Small intestine (tissue), 7 donors: ENCODE measurements at regions not wholly inside any gene's neighbourhood (a gene's known extent, or its start where the extent isn't known, plus 50 kb on each side); places are given as distances from the start of the nearest gene placed in this dataset.
"Not testable (repeated sequence)": the region's sequence is repeated elsewhere in the genome, so short reads cannot be mapped to it uniquely, and the experiment has no call there.

Experiments
- DNase-seq, 2 donors: peaks; one replicate each; pipeline versions ENCODE4 v3.0.0 to v3.0.0-alpha.2; 2013
- FAIRE-seq: peaks from 2 replicates; lab custom pipeline; 2012; peaks lifted over from hg19 to GRCh38; lab: Jason Lieb, UNC
- H3K27ac ChIP-seq, 3 donors: one replicate each; pipeline ENCODE4 v1.5.1; 2013; ENCODE audit warnings: low read length in 2 of 3, mild to moderate bottlenecking in 2 of 3, control low read depth in 1 of 3, inconsistent platforms in 1 of 3, low read depth in 1 of 3, moderate library complexity in 1 of 3
- H3K27me3 ChIP-seq, 3 donors: one replicate each; pipeline ENCODE4 v1.6.1; 2013; ENCODE audit warnings: low read length in 3 of 3, inconsistent platforms in 1 of 3; ENCODE audit not compliant: control insufficient read depth in 3 of 3, insufficient read depth in 3 of 3
- H3K36me3 ChIP-seq, 3 donors: one replicate each; pipeline ENCODE4 v1.6.1; 2013; ENCODE audit warnings: low read length in 3 of 3, inconsistent platforms in 1 of 3, low read depth in 1 of 3, mild to moderate bottlenecking in 1 of 3, moderate library complexity in 1 of 3; ENCODE audit not compliant: control insufficient read depth in 3 of 3, insufficient read depth in 2 of 3
- H3K4me1 ChIP-seq, 3 donors: one replicate each; pipeline ENCODE4 v1.6.1; 2013; ENCODE audit warnings: low read length in 2 of 3, inconsistent platforms in 1 of 3, low read depth in 1 of 3, mild to moderate bottlenecking in 1 of 3, moderate library complexity in 1 of 3; ENCODE audit not compliant: control insufficient read depth in 3 of 3, insufficient read depth in 2 of 3
- H3K4me3 ChIP-seq, 3 donors: one replicate each; pipeline ENCODE4 v1.5.1; 2013; ENCODE audit warnings: low read length in 3 of 3, control low read depth in 1 of 3, inconsistent platforms in 1 of 3, low read depth in 1 of 3, mild to moderate bottlenecking in 1 of 3, moderate library complexity in 1 of 3
- H3K9me3 ChIP-seq, 2 donors: one replicate each; pipeline ENCODE4 v1.6.1; 2013; ENCODE audit warnings: low read depth in 1 of 2, low read length in 1 of 2; ENCODE audit not compliant: control insufficient read depth in 2 of 2, insufficient read depth in 1 of 2
- WGBS, 3 donors: extraction: QIAGEN DNeasy Blood & Tissue Kit; methylation state at CpG; one replicate each; pipeline ENCODE4 v1.1.7; 2013; 5-methylcytosine and 5-hydroxymethylcytosine counted together
- donor health status: healthy with polysubstance abuse.
- donor health status: control.
- donor health status: control.
- donor health status: Bipolar disorder and iron deficiency.
- donor health status: healthy.

GRCh38 chr15:92715758-92716157 lies 60.2 kb upstream of the FAM174B start:
- Histone ChIP-seq H3K36me3 (no peaks in the 10 kb centered on the region), H3K4me3 (no peak overlapping the region), H3K4me1 (no peaks in the 10 kb centered on the region), H3K27me3 (no peaks in the 10 kb centered on the region), H3K9me3 (peaks cover 0 to 9% of the 10 kb centered on the region in 2 donors), H3K27ac (no peak overlapping the region)
- no peak for FAIRE-seq
- WGBS, 3 donors = 73 to 90% (median 85%) methylated on average over 7 of the region's 7 CpGs
- no peak for DNase-seq

- H3K27ac ChIP-seq = no peak overlapping the region
- H3K4me1 ChIP-seq = no peaks in the 10 kb centered on the region
- peaks cover 0 to 9% of the 10 kb centered on the region in 2 donors for H3K9me3 ChIP-seq
- no peaks in the 10 kb centered on the region for H3K36me3 ChIP-seq
- H3K27me3 ChIP-seq = no peaks in the 10 kb centered on the region
- DNase-seq (no peak), FAIRE-seq (no peak)
- no peak overlapping the region for H3K4me3 ChIP-seq
- 82 to 91% (median 84%) methylated on average over 4 of the region's 4 CpGs for WGBS, 3 donors
Measured at GRCh38 chr15:92719021-92719420, 63.4 kb upstream of the FAM174B start.

GRCh38 chr15:92724144-92724543 lies 68.6 kb upstream of the FAM174B start:
- 64 to 81% (median 78%) methylated on average over 2 of the region's 2 CpGs for WGBS, 3 donors
- no peak for FAIRE-seq
- no peak overlapping the region for H3K27ac ChIP-seq

GRCh38 chr15:92725171-92725570 lies 69.6 kb upstream of the FAM174B start:
- Histone ChIP-seq H3K36me3 (no peaks in the 10 kb centered on the region), H3K27ac (no peak overlapping the region), H3K27me3 (no peaks in the 10 kb centered on the region), H3K4me3 (no peak overlapping the region), H3K9me3 (peaks cover 0 to 3% of the 10 kb centered on the region in 2 donors), H3K4me1 (no peaks in the 10 kb centered on the region)
- DNase-seq = no peak
- no peak for FAIRE-seq
- 91 to 98% (median 97%) methylated on average over 2 of the region's 2 CpGs for WGBS, 3 donors

More at GRCh38 chr15:92724144-92724543, 68.6 kb upstream of the FAM174B start:
- no peaks in the 10 kb centered on the region for H3K27me3 ChIP-seq
- H3K9me3 ChIP-seq = peaks cover 0 to 3% of the 10 kb centered on the region in 2 donors
- H3K36me3 ChIP-seq = no peaks in the 10 kb centered on the region
- H3K4me3 ChIP-seq = no peak overlapping the region
- no peak for DNase-seq
- no peaks in the 10 kb centered on the region for H3K4me1 ChIP-seq

- DNase-seq (no peak), FAIRE-seq (no peak)
Measured at GRCh38 chr15:92728266-92728665, 72.7 kb upstream of the FAM174B start.

GRCh38 chr15:92733090-92733933 lies 77.7 kb upstream of the FAM174B start:
- Histone ChIP-seq H3K4me3 (peak overlapping the region in 1 of 3 donors; percentile 52), H3K4me1 (no peaks in the 10 kb centered on the region), H3K27me3 (no peaks in the 10 kb centered on the region), H3K9me3 (no peaks in the 10 kb centered on the region), H3K27ac (peak overlapping the region in 2 of 3 donors; percentile 55 to 83), H3K36me3 (no peaks in the 10 kb centered on the region)
- FAIRE-seq = no peak
- 65 to 71% (median 70%) methylated on average over 12 of the region's 12 CpGs for WGBS, 3 donors
- no peak for DNase-seq

More at GRCh38 chr15:92728266-92728665, 72.7 kb upstream of the FAM174B start:
- Histone ChIP-seq H3K36me3 (no peaks in the 10 kb centered on the region), H3K4me3 (no peak overlapping the region), H3K27ac (no peak overlapping the region), H3K9me3 (peaks cover 0 to 3% of the 10 kb centered on the region in 2 donors), H3K4me1 (no peaks in the 10 kb centered on the region), H3K27me3 (no peaks in the 10 kb centered on the region)
- 64 to 86% (median 84%) methylated on average over 4 of the region's 4 CpGs for WGBS, 3 donors

GRCh38 chr15:92733934-92734521 lies 78.5 kb upstream of the FAM174B start:
- Histone ChIP-seq H3K27me3 (no peaks in the 10 kb centered on the region), H3K4me1 (no peaks in the 10 kb centered on the region), H3K27ac (peak overlapping the region in 2 of 3 donors; percentile 68 to 83), H3K4me3 (peak overlapping the region; percentile 24 to 52 (median 41)), H3K9me3 (no peaks in the 10 kb centered on the region), H3K36me3 (no peaks in the 10 kb centered on the region)
- no peak for FAIRE-seq
- WGBS, 3 donors = 10 to 16% (median 13%) methylated on average over 33 of the region's 33 CpGs
- peak; percentile 8 to 69 for DNase-seq

GRCh38 chr15:92739246-92739645 lies 83.7 kb upstream of the FAM174B start:
- not testable (repeated sequence) for H3K27me3 ChIP-seq, H3K27ac ChIP-seq, FAIRE-seq, H3K36me3 ChIP-seq, H3K4me1 ChIP-seq, DNase-seq, H3K9me3 ChIP-seq, H3K4me3 ChIP-seq
- WGBS, 3 donors = 88 to 94% (median 93%) methylated on average over 4 of the region's 4 CpGs
